HepG2 (cell line): ENCODE measurements at regions not wholly inside any gene's neighbourhood (a gene's known extent, or its start where the extent isn't known, plus 50 kb on each side); places are given as distances from the start of the nearest gene placed in this dataset.

ENCODE experiments used
- ATAC-seq: fragments of 200-7000 bp; cut with Tn5 transposase; 3 replicates; pipeline ENCODE4 v1.9.1; 2020; ENCODE audit warnings: mild to moderate bottlenecking, moderate library complexity
- BruUV-seq: library from RNA; stranded (reverse); fragments of 400-500 nt; replicated peaks from 2 replicates; lab custom pipeline; 2021; lab: Mats Ljungman, UMichigan
- CTCF ChIA-PET: fragments of 300-600 bp; formaldehyde crosslinking; extraction: SDS; loops from one replicate; lab custom pipeline; 2021; ENCODE audit warnings: low total read pairs, inconsistent platforms, low intra/inter-chr PET ratio; lab: Yijun Ruan, JAX
- POLR2A ChIA-PET: fragments of 350-600 bp; sonication (Branson Sonifier 250); formaldehyde crosslinking; loops from one replicate; lab custom pipeline; 2020; ENCODE audit warnings: antibody characterized with exemption, inconsistent platforms; lab: Yijun Ruan, JAX
- DNase-seq: peaks from one replicate; pipeline ENCODE4 v3.0.0-alpha.2; 2015; ENCODE audit warnings: low spot score
- FAIRE-seq: peaks from 3 replicates; lab custom pipeline; 2011; peaks lifted over from hg19 to GRCh38; lab: Jason Lieb, UNC
- H2AFZ ChIP-seq: one replicate; pipeline ENCODE4 v1.6.1; 2011; ENCODE audit warnings: low read length, inconsistent platforms
- H3K27ac ChIP-seq: fragments of 300-600 bp; 3 replicates; pipeline ENCODE4 v1.8.0; 2011; ENCODE audit warnings: mixed run types, mild to moderate bottlenecking, mixed read lengths, low read length, inconsistent platforms; ENCODE audit not compliant: insufficient read depth; ENCODE audit errors: extremely low read length
- H3K27me3 ChIP-seq, 2 experiments: fragments of 200-600 bp in 1 of 2; 2 replicates in 1 of 2; 3 replicates in 1 of 2; pipeline versions ENCODE4 v1.6.0 to v1.8.0; 2011; ENCODE audit warnings: low read length in 2 of 2, mild to moderate bottlenecking in 2 of 2, moderate library complexity in 2 of 2, inconsistent platforms in 1 of 2; ENCODE audit not compliant: insufficient read depth in 2 of 2, control insufficient read depth in 1 of 2
- H3K36me3 ChIP-seq, 2 experiments: fragments of 200-600 bp in 1 of 2; replicated peaks in 1 of 2; 2 replicates in 1 of 2; 3 replicates in 1 of 2; pipeline versions ENCODE4 v1.5.1 to v1.8.0; 2011; ENCODE audit warnings: low read length in 2 of 2, inconsistent platforms in 1 of 2; ENCODE audit not compliant: insufficient read depth in 2 of 2, control insufficient read depth in 1 of 2
- H3K4me1 ChIP-seq: 2 replicates; pipeline ENCODE4 v1.5.1; 2012; ENCODE audit warnings: low read length, inconsistent platforms; ENCODE audit not compliant: insufficient read depth
- H3K4me2 ChIP-seq: 2 replicates; pipeline ENCODE4 v1.6.0; 2011; ENCODE audit warnings: low read depth, low read length, inconsistent platforms
- H3K4me3 ChIP-seq, 3 experiments: fragments of 200-600 bp in 1 of 3; sonication (generic), shearing (Covaris generic) in 1 of 3; replicated peaks in 1 of 3; 2 replicates each; pipeline ENCODE4 v1.5.1; 2011 to 2016; ENCODE audit warnings: low read length in 3 of 3, inconsistent platforms in 2 of 3, low read depth in 2 of 3, mild to moderate bottlenecking in 2 of 3, control low read depth in 1 of 3, mixed read lengths in 1 of 3; ENCODE audit not compliant: insufficient read depth in 1 of 3
- H3K79me2 ChIP-seq: one replicate; pipeline ENCODE4 v1.6.1; 2011; ENCODE audit warnings: low read length, inconsistent platforms; ENCODE audit not compliant: insufficient read depth
- H3K9ac ChIP-seq: 2 replicates; pipeline ENCODE4 v1.6.0; 2011; ENCODE audit warnings: mild to moderate bottlenecking, low read depth, low read length, inconsistent platforms; ENCODE audit not compliant: insufficient read depth
- H3K9me3 ChIP-seq: 2 replicates; pipeline ENCODE4 v1.5.1; 2012; ENCODE audit warnings: mild to moderate bottlenecking, low read length
- H4K20me1 ChIP-seq: 2 replicates; pipeline ENCODE4 v1.6.0; 2011; ENCODE audit warnings: inconsistent platforms, mild to moderate bottlenecking, low read length, moderate library complexity; ENCODE audit not compliant: insufficient read depth
- GLI4 ChIP-seq: sonication (generic); formaldehyde crosslinking; IDR thresholded peaks from 2 replicates; pipeline ENCODE4 v1.5.1; 2020; ENCODE audit warnings: missing genetic modification reagents, mild to moderate bottlenecking, moderate library complexity, borderline replicate concordance
- GTF2F1 ChIP-seq: fragments of 150-350 bp; IDR thresholded peaks from 2 replicates; pipeline ENCODE4 v1.6.1; 2014; ENCODE audit warnings: low read length
- HNRNPH1 ChIP-seq: fragments of 200-400 bp; formaldehyde crosslinking; optimal IDR thresholded peaks from 2 replicates; pipeline ENCODE3; 2017; ENCODE audit warnings: mild to moderate bottlenecking, low read depth, low read length
- HOMEZ ChIP-seq: IDR thresholded peaks from 2 replicates; pipeline ENCODE4 v1.6.1; 2016; ENCODE audit warnings: low read depth
- LRRFIP1 ChIP-seq: sonication (generic); formaldehyde crosslinking; conservative IDR thresholded peaks from 2 replicates; pipeline ENCODE4 v1.4.0; 2020; ENCODE audit warnings: missing genetic modification reagents
- REPIN1 ChIP-seq: sonication (generic); formaldehyde crosslinking; IDR thresholded peaks from 2 replicates; pipeline ENCODE4 v1.8.0; 2022; ENCODE audit warnings: missing genetic modification reagents, low read depth, mild to moderate bottlenecking, borderline replicate concordance
- RFXAP ChIP-seq: sonication (generic); formaldehyde crosslinking; IDR thresholded peaks from 2 replicates; pipeline ENCODE4 v1.4.0; 2020; ENCODE audit warnings: missing genetic modification reagents, borderline replicate concordance
- TARDBP ChIP-seq: sonication (generic); formaldehyde crosslinking; IDR thresholded peaks from 2 replicates; pipeline ENCODE4 v1.8.0; 2022; ENCODE audit warnings: mild to moderate bottlenecking, missing genetic modification reagents
- TRIM22 ChIP-seq: fragments of 450-650 bp; IDR thresholded peaks from 2 replicates; pipeline ENCODE4 v1.6.1; 2017
- U2AF2 ChIP-seq: fragments of 200-400 bp; formaldehyde crosslinking; IDR thresholded peaks from 2 replicates; pipeline ENCODE4 v1.6.1; 2017; ENCODE audit warnings: low read depth, mild to moderate bottlenecking, low read length
- ZBTB20 ChIP-seq: sonication (generic); formaldehyde crosslinking; IDR thresholded peaks from 2 replicates; pipeline ENCODE4 v1.8.1; 2023; ENCODE audit warnings: missing genetic modification reagents, low read depth, mild to moderate bottlenecking, borderline replicate concordance
- ZNF292 ChIP-seq: sonication (generic); formaldehyde crosslinking; IDR thresholded peaks from 2 replicates; pipeline ENCODE4 v1.8.1; 2022; ENCODE audit warnings: mild to moderate bottlenecking, low read depth, missing genetic modification reagents, borderline replicate concordance
- ZNF33B ChIP-seq: sonication (generic); formaldehyde crosslinking; IDR thresholded peaks from 2 replicates; pipeline ENCODE4 v1.5.1; 2020; ENCODE audit warnings: mild to moderate bottlenecking, missing genetic modification reagents
- ZNF773 ChIP-seq: sonication (generic); formaldehyde crosslinking; IDR thresholded peaks from 2 replicates; pipeline ENCODE4 v1.4.0; 2020; ENCODE audit warnings: missing genetic modification reagents, borderline replicate concordance
- WGBS: methylation state at CpG from one replicate; pipeline ENCODE4 v1.1.6; 2017; ENCODE audit warnings: low lambda C conversion rate; 5-methylcytosine and 5-hydroxymethylcytosine counted together
- in situ Hi-C: cut with HindIII; loops from 2 replicates; pipeline ENCODE4 v1.10.0; 2017; ENCODE audit warnings: low pct_unique_long_range_greater_than_20kb; ENCODE audit not compliant: extremely low pct_ligation_motif_present
- intact Hi-C: fragments of 100-400 bp; cut with micrococcal nuclease; formaldehyde crosslinking; loops from one replicate; pipeline ENCODE4 v1.10.0; 2022; ENCODE audit not compliant: unreplicated experiment
- TF ChIP-seq, protein P1 (sequence below): sonication (generic); formaldehyde crosslinking; IDR thresholded peaks from 2 replicates; pipeline ENCODE4 v1.9.0; 2022; ENCODE audit warnings: missing genetic modification reagents, mild to moderate bottlenecking, borderline replicate concordance
- TF ChIP-seq, protein P2 (sequence below): sonication (generic); IDR thresholded peaks from 2 replicates; pipeline ENCODE4 v1.6.1; 2016; ENCODE audit warnings: low read depth, borderline replicate concordance

- intact Hi-C loops: no loop called here
- ATAC-seq: no peak
- no peaks in the 10 kb centered on the region for H3K36me3 ChIP-seq
- no peak overlapping the region for H3K27ac ChIP-seq
- BruUV-seq: no TSS peak
- CTCF ChIA-PET: no interaction called here
- H3K4me2 ChIP-seq: no peak overlapping the region
- TF ChIP-seq TRIM22 (no peak), HNRNPH1 (no peak), REPIN1 (CRISPR knock-in tag) (no peak), LRRFIP1 (CRISPR knock-in tag) (no peak), GTF2F1 (no peak), ZNF33B (CRISPR knock-in tag) (no peak), ZBTB20 (no peak), ZNF292 (CRISPR knock-in tag) (no peak), GLI4 (CRISPR knock-in tag) (no peak), RFXAP (CRISPR knock-in tag) (no peak), ZNF773 (CRISPR knock-in tag) (no peak), TARDBP (CRISPR knock-in tag) (no peak), HOMEZ (CRISPR knock-in tag) (no peak), U2AF2 (no peak)
- TF ChIP-seq, protein P1, sequence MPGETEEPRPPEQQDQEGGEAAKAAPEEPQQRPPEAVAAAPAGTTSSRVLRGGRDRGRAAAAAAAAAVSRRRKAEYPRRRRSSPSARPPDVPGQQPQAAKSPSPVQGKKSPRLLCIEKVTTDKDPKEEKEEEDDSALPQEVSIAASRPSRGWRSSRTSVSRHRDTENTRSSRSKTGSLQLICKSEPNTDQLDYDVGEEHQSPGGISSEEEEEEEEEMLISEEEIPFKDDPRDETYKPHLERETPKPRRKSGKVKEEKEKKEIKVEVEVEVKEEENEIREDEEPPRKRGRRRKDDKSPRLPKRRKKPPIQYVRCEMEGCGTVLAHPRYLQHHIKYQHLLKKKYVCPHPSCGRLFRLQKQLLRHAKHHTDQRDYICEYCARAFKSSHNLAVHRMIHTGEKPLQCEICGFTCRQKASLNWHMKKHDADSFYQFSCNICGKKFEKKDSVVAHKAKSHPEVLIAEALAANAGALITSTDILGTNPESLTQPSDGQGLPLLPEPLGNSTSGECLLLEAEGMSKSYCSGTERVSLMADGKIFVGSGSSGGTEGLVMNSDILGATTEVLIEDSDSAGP: no peak
- TF ChIP-seq, protein P2, sequence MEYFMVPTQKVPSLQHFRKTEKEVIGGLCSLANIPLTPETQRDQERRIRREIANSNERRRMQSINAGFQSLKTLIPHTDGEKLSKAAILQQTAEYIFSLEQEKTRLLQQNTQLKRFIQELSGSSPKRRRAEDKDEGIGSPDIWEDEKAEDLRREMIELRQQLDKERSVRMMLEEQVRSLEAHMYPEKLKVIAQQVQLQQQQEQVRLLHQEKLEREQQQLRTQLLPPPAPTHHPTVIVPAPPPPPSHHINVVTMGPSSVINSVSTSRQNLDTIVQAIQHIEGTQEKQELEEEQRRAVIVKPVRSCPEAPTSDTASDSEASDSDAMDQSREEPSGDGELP: no peak
- TF ChIP-seq, all 625 proteins: peak for 0
- H4K20me1 ChIP-seq: no peaks in the 10 kb centered on the region
- H3K27me3 ChIP-seq: no peaks in the 10 kb centered on the region
- in situ Hi-C loops: no loop called here
- 2% methylated on average over 2 of the region's 2 CpGs for WGBS
- H3K9me3 ChIP-seq: no peaks in the 10 kb centered on the region
- no peaks in the 10 kb centered on the region for H3K4me1 ChIP-seq
- DNase-seq (no peak), FAIRE-seq (no peak)
- no peak overlapping the region for H3K4me3 ChIP-seq
- no peak overlapping the region for H3K9ac ChIP-seq
- POLR2A ChIA-PET: no interaction called here
- H3K79me2 ChIP-seq: no peaks in the 10 kb centered on the region
- no peak overlapping the region for H2AFZ ChIP-seq
Measured at GRCh38 chr12:25625146-25625545, 72.1 kb upstream of the LMNTD1 start.
